ENCODE measurements at regions not wholly inside any gene's neighbourhood (a gene's known extent, or its start where the extent isn't known, plus 50 kb on each side); places are given as distances from the start of the nearest gene placed in this dataset.
"Not testable (repeated sequence)": the region's sequence is repeated elsewhere in the genome, so short reads cannot be mapped to it uniquely, and the experiment has no call there.

DNA sequence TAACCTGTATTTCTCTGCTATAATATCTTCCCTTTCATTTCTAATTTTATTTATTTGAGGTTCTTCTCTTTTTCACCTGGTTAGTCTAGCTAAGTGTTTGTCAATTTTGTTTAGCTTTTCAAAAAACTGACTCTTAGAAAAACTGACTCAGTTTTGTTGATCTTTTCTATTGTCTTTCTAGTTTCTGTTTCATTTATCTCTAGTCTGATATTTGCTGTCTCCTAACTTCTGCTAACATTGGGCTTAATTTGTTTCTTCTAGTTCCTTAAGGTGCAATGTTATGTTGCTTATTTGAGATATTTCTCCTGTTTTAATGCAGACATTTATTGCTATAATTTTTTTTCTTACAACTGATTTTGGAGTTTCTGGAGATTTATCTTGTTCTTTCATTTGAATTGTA is 1011.0 kb downstream of the EPHA7 start:
- H3K9me3 Mint-ChIP-seq (ENCODE audit: unreplicated experiment): peaks cover 42% of the 10 kb centered on the region
- no peak overlapping the region for H3K27ac Mint-ChIP-seq (ENCODE audit: unreplicated experiment)
- H3K4me3 Mint-ChIP-seq (ENCODE audit: unreplicated experiment): no peak overlapping the region
- H3K4me1 Mint-ChIP-seq (ENCODE audit: unreplicated experiment): no peaks in the 10 kb centered on the region
- no peaks in the 10 kb centered on the region for H3K27me3 Mint-ChIP-seq (ENCODE audit: unreplicated experiment)
- TF ChIP-seq CTCF (IDR thresholded peaks at IDR 0.05): no peak
- DNase-seq (ENCODE audit: extremely low spot score, unreplicated experiment): no peak
- H3K36me3 Mint-ChIP-seq (ENCODE audit: unreplicated experiment): peaks cover 23% of the 10 kb centered on the region

DNA sequence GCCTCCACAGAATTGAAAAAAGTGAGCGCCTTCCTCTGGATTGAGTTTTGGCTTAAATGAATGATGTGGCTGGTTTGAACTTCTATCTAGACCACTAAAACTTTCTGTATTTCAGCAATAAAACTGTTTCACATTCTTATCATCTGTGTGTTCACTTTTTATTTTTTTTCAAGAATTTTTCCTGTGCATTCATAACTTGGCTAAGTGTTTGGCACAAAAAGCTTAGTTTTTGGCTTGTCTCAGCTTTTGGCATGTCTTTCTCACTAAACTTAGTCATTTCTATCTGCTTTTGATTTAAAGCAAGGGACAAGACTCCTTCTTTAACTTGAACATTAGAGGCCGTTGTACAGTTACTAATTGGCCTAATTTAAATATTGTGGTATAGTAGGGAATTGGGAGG is 1015.1 kb downstream of the EPHA7 start:
- Mint-ChIP-seq H3K4me3 (ENCODE audit: unreplicated experiment) (no peak overlapping the region), H3K4me1 (ENCODE audit: unreplicated experiment) (no peaks in the 10 kb centered on the region), H3K27me3 (ENCODE audit: unreplicated experiment) (no peaks in the 10 kb centered on the region), H3K36me3 (ENCODE audit: unreplicated experiment) (peaks cover 9% of the 10 kb centered on the region), H3K9me3 (ENCODE audit: unreplicated experiment) (peaks cover 21% of the 10 kb centered on the region), H3K27ac (ENCODE audit: unreplicated experiment) (no peak overlapping the region)
- TF ChIP-seq CTCF (IDR thresholded peaks at IDR 0.05): no peak
- DNase-seq (ENCODE audit: extremely low spot score, unreplicated experiment): no peak

- Mint-ChIP-seq H3K36me3 (ENCODE audit: unreplicated experiment) (no peaks in the 10 kb centered on the region), H3K4me1 (ENCODE audit: unreplicated experiment) (no peaks in the 10 kb centered on the region), H3K9me3 (ENCODE audit: unreplicated experiment) (no peaks in the 10 kb centered on the region), H3K4me3 (ENCODE audit: unreplicated experiment) (no peak overlapping the region), H3K27me3 (ENCODE audit: unreplicated experiment) (no peaks in the 10 kb centered on the region), H3K27ac (ENCODE audit: unreplicated experiment) (no peak overlapping the region)
- DNase-seq (ENCODE audit: extremely low spot score, unreplicated experiment): no peak
- TF ChIP-seq CTCF (IDR thresholded peaks at IDR 0.05): no peak
These were observed 1019.4 kb downstream of the EPHA7 start for GRCh38 chr6:92399911-92400310.

GRCh38 chr6:92388706-92389105 is 1030.7 kb downstream of the EPHA7 start:
- not testable (repeated sequence) for H3K27ac Mint-ChIP-seq (ENCODE audit: unreplicated experiment); H3K27me3 Mint-ChIP-seq (ENCODE audit: unreplicated experiment); DNase-seq (ENCODE audit: extremely low spot score, unreplicated experiment)

GRCh38 chr6:92380803-92381601 is 1038.4 kb downstream of the EPHA7 start:
- Mint-ChIP-seq H3K9me3 (ENCODE audit: unreplicated experiment) (no peaks in the 10 kb centered on the region), H3K27ac (ENCODE audit: unreplicated experiment) (no peak overlapping the region), H3K4me1 (ENCODE audit: unreplicated experiment) (peaks cover 19% of the 10 kb centered on the region), H3K27me3 (ENCODE audit: unreplicated experiment) (no peaks in the 10 kb centered on the region), H3K4me3 (ENCODE audit: unreplicated experiment) (no peak overlapping the region), H3K36me3 (ENCODE audit: unreplicated experiment) (no peaks in the 10 kb centered on the region)
- TF ChIP-seq CTCF (IDR thresholded peaks at IDR 0.05): no peak
- no peak for DNase-seq (ENCODE audit: extremely low spot score, unreplicated experiment)

More at GRCh38 chr6:92388706-92389105, 1030.7 kb downstream of the EPHA7 start:
- H3K9me3 Mint-ChIP-seq (ENCODE audit: unreplicated experiment); H3K36me3 Mint-ChIP-seq (ENCODE audit: unreplicated experiment); H3K4me3 Mint-ChIP-seq (ENCODE audit: unreplicated experiment); H3K4me1 Mint-ChIP-seq (ENCODE audit: unreplicated experiment): not testable (repeated sequence)

Measured in osteocyte (in vitro differentiated cells).